ENCODE measurements at regions not wholly inside any gene's neighbourhood (a gene's known extent, or its start where the extent isn't known, plus 50 kb on each side); places are given as distances from the start of the nearest gene placed in this dataset.

DNA sequence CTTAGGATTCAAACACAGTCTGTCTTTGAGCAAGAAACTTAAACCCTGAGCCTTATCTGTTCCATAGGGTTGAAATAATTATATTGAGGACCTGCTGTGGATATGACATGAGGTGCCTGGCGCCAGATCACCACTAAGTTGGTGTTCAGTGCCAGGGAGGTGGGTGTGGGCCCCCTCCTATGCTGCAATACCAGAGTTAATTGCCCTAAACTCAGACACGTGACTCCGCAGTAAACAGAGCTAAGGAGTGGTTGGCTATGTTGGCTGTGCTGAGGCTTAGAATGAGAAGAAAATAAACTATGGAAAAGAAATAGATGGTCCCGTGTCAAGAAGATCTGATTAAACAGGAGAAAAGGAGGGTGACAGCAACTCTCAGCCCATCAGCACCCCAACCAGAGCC, 419.4 kb upstream of the JARID2 start:
- H3K36me3 ChIP-seq (replicated peaks), result no peaks in the 10 kb centered on the region
- DNase-seq, result no peak
- TF ChIP-seq, protein P1, sequence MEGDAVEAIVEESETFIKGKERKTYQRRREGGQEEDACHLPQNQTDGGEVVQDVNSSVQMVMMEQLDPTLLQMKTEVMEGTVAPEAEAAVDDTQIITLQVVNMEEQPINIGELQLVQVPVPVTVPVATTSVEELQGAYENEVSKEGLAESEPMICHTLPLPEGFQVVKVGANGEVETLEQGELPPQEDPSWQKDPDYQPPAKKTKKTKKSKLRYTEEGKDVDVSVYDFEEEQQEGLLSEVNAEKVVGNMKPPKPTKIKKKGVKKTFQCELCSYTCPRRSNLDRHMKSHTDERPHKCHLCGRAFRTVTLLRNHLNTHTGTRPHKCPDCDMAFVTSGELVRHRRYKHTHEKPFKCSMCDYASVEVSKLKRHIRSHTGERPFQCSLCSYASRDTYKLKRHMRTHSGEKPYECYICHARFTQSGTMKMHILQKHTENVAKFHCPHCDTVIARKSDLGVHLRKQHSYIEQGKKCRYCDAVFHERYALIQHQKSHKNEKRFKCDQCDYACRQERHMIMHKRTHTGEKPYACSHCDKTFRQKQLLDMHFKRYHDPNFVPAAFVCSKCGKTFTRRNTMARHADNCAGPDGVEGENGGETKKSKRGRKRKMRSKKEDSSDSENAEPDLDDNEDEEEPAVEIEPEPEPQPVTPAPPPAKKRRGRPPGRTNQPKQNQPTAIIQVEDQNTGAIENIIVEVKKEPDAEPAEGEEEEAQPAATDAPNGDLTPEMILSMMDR (IDR thresholded peaks at IDR 0.05; ENCODE audit: low read depth, low read length, missing control alignments), result no peak
- no peak overlapping the region for H3K27ac ChIP-seq
- no peaks in the 10 kb centered on the region for H3K27me3 ChIP-seq (replicated peaks)
- in situ Hi-C loops (cut with HindIII; ENCODE audit: low pct_ligation_motif_present, low sequenced_read_pairs), result no loop called here
- H3K4me3 ChIP-seq (ENCODE audit: low read depth, low read length), result no peak overlapping the region

DNA sequence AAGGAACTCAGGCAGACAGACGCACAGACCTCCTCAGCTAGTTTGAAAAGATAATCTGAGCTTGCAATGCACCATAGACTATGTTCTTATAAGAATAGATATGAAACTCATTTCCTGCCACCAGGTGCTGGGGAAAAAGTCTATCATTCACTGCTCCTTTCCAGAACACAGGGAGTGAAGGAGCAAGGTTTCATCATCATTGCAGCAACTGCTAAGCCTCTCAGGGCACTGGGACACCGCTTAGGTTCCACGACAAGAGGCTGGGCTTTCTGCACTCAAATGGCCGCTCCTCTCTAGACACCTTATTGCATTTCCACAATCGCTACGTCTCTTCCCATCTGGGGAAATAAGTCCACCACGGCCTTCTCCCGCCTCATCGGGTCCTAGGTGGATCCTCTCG, 418.5 kb upstream of the JARID2 start:
- Histone ChIP-seq H3K27ac (no peak overlapping the region), H3K4me3 (ENCODE audit: low read depth, low read length) (no peak overlapping the region), H3K27me3 (replicated peaks) (no peaks in the 10 kb centered on the region), H3K36me3 (replicated peaks) (no peaks in the 10 kb centered on the region)
- in situ Hi-C loops (cut with HindIII; ENCODE audit: low pct_ligation_motif_present, low sequenced_read_pairs), result no loop called here
- DNase-seq, result no peak
- TF ChIP-seq, protein P1 (IDR thresholded peaks at IDR 0.05; ENCODE audit: low read depth, low read length, missing control alignments), result no peak

DNA sequence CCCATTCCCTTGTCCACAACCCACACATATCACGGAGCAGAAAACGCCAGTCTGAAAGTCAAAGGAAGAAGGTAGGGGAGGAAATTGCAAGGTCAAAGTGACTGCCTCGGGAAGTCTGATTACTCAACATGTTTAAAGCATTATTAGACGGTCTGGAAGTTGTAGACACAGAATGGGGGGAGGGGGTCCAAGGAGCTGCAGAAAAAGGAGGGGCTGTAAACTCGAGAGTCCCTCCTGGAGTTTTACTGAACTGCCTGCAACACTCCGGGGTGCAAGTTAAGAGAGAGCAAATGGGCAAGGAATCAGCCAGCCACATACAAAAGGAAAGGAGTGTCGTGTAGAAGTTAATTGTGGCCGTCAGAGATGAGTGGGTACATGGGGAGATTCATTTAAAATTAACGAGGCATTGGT, 417.7 kb upstream of the JARID2 start:
- H3K4me3 ChIP-seq (ENCODE audit: low read depth, low read length), result no peak overlapping the region
- TF ChIP-seq, protein P1 (IDR thresholded peaks at IDR 0.05; ENCODE audit: low read depth, low read length, missing control alignments), result no peak
- H3K27me3 ChIP-seq (replicated peaks), result no peaks in the 10 kb centered on the region
- no peaks in the 10 kb centered on the region for H3K36me3 ChIP-seq (replicated peaks)
- H3K27ac ChIP-seq, result no peak overlapping the region
- in situ Hi-C loops (cut with HindIII; ENCODE audit: low pct_ligation_motif_present, low sequenced_read_pairs), result no loop called here
- no peak for DNase-seq

DNA sequence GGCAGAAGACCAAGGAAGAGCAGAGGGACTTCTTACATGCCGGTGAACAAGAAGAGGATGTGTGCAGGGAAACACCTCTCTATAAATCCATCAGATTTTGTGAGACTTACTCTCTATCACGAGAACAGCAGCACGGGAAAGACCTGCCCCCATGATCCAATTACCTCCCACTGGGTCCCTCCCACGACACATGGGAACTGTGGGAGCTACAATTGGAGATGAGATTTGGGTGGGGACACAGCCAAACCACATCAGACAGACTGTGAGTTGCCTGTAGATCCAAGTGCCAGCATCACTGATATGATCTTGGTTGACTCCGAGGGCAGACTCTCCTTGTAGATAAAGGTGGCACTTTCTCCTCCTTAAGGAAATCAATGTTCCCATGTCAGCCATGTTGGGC, 414.8 kb upstream of the JARID2 start:
- no peaks in the 10 kb centered on the region for H3K27me3 ChIP-seq (replicated peaks)
- in situ Hi-C loops (cut with HindIII; ENCODE audit: low pct_ligation_motif_present, low sequenced_read_pairs), result no loop called here

DNA sequence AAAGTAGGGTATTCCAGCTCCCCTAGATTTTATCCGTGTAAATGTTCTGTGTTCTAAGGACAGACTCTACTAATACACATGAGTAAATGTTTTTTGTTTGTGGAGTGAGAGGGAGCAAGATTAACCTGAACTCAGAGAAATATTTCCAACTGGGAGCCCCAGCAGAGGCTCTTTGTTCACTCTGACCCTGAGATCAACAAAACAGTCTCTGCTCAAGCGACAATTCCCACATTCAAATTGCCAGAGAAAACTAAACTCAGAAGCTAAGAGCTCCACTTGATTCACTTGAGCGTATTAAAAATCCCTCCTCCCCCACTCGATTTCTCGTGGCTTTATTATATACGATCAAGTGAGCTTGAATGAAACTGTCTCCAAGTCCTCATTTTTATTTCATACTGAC, 413.9 kb upstream of the JARID2 start:
- no peaks in the 10 kb centered on the region for H3K27me3 ChIP-seq (replicated peaks)
- no peak overlapping the region for H3K27ac ChIP-seq
- TF ChIP-seq, protein P1 (IDR thresholded peaks at IDR 0.05; ENCODE audit: low read depth, low read length, missing control alignments), result no peak
- no peaks in the 10 kb centered on the region for H3K36me3 ChIP-seq (replicated peaks)
- DNase-seq, result no peak
- in situ Hi-C loops (cut with HindIII; ENCODE audit: low pct_ligation_motif_present, low sequenced_read_pairs), result no loop called here
- H3K4me3 ChIP-seq (ENCODE audit: low read depth, low read length), result no peak overlapping the region

More for the DNA sequence above, 414.8 kb upstream of the JARID2 start:
- H3K27ac ChIP-seq, result no peak overlapping the region
- no peak for DNase-seq
- TF ChIP-seq, protein P1 (IDR thresholded peaks at IDR 0.05; ENCODE audit: low read depth, low read length, missing control alignments), result no peak
- H3K4me3 ChIP-seq (ENCODE audit: low read depth, low read length), result no peak overlapping the region
- no peaks in the 10 kb centered on the region for H3K36me3 ChIP-seq (replicated peaks)

DNA sequence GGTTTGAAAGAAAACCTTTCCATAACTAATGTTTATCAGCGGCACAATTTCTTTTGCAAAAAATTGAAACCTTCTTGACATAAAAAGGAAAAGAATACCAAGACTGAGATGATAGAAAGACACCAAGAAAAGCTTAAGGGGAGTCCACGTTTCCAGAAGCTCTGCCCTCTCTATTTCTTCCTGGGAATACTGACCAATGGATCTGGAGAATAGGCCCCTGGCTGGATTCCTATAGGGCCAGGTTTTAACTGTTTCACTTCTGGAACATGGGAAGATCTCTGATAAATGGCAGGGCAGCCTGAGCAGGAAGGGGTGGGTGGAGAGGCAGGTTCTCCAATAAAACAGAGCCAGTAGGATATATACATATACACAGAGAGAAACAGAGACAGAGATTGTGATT, 413.4 kb upstream of the JARID2 start:
- Histone ChIP-seq H3K4me3 (ENCODE audit: low read depth, low read length) (no peak overlapping the region), H3K27ac (no peak overlapping the region), H3K27me3 (replicated peaks) (no peaks in the 10 kb centered on the region), H3K36me3 (replicated peaks) (no peaks in the 10 kb centered on the region)
- in situ Hi-C loops (cut with HindIII; ENCODE audit: low pct_ligation_motif_present, low sequenced_read_pairs), result no loop called here
- DNase-seq, result no peak
- TF ChIP-seq, protein P1 (IDR thresholded peaks at IDR 0.05; ENCODE audit: low read depth, low read length, missing control alignments), result no peak
